ENCODE measurements at regions not wholly inside any gene's neighbourhood (a gene's known extent, or its start where the extent isn't known, plus 50 kb on each side); places are given as distances from the start of the nearest gene placed in this dataset.

DNA sequence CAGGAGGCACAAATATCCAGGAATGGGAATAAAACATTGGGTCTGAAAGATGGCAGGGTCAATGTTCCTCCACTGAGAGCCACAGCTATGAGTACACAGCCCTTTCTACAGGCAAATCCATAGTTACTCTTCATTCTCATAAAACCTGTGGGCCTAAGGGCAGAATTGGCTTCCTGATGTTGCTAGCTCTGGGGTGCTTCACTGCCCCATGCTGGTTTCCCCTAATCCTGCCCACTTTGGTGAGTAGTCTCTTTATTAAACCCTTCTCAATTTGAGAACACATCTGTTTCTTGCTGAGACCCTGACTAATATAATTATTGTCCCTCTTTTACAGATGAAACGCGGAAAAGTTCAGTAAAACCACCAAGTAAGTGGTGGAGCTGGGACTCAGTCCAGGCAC is 66.3 kb upstream of the RAI14 start:
- Histone ChIP-seq H3K4me2 (ENCODE audit: low read length) (no peak overlapping the region), H3K27me3 (ENCODE audit: insufficient read depth, low read depth, low read length) (no peaks in the 10 kb centered on the region), H3K9me2 (ENCODE audit: insufficient read depth, low read length) (no peaks in the 10 kb centered on the region), H3K4me3 (ENCODE audit: low read length) (no peak overlapping the region), H3K9me3 (ENCODE audit: low read length) (no peaks in the 10 kb centered on the region), H3K9ac (ENCODE audit: low read length) (no peak overlapping the region), H3K27ac (ENCODE audit: low read length) (no peak overlapping the region), H2AFZ (ENCODE audit: low read depth, low read length) (no peak overlapping the region), H4K20me1 (ENCODE audit: insufficient read depth) (no peaks in the 10 kb centered on the region), H3K79me2 (replicated peaks; ENCODE audit: insufficient read depth, low read length) (no peaks in the 10 kb centered on the region), H3F3A (ENCODE audit: insufficient read depth, low read length, poor library complexity, severe bottlenecking) (no peaks in the 10 kb centered on the region), H3K36me3 (ENCODE audit: insufficient read depth, low read length) (no peaks in the 10 kb centered on the region)
- no peak for TF ChIP-seq RAD21 (conservative IDR thresholded peaks at IDR 0.05)
- TF ChIP-seq, protein P1, sequence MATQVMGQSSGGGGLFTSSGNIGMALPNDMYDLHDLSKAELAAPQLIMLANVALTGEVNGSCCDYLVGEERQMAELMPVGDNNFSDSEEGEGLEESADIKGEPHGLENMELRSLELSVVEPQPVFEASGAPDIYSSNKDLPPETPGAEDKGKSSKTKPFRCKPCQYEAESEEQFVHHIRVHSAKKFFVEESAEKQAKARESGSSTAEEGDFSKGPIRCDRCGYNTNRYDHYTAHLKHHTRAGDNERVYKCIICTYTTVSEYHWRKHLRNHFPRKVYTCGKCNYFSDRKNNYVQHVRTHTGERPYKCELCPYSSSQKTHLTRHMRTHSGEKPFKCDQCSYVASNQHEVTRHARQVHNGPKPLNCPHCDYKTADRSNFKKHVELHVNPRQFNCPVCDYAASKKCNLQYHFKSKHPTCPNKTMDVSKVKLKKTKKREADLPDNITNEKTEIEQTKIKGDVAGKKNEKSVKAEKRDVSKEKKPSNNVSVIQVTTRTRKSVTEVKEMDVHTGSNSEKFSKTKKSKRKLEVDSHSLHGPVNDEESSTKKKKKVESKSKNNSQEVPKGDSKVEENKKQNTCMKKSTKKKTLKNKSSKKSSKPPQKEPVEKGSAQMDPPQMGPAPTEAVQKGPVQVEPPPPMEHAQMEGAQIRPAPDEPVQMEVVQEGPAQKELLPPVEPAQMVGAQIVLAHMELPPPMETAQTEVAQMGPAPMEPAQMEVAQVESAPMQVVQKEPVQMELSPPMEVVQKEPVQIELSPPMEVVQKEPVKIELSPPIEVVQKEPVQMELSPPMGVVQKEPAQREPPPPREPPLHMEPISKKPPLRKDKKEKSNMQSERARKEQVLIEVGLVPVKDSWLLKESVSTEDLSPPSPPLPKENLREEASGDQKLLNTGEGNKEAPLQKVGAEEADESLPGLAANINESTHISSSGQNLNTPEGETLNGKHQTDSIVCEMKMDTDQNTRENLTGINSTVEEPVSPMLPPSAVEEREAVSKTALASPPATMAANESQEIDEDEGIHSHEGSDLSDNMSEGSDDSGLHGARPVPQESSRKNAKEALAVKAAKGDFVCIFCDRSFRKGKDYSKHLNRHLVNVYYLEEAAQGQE (IDR thresholded peaks at IDR 0.05; ENCODE audit: borderline replicate concordance): no peak
- no peak for TF ChIP-seq POLR2AphosphoS5 (IDR thresholded peaks at IDR 0.05)
- no peak for TF ChIP-seq EZH2 (IDR thresholded peaks at IDR 0.05; ENCODE audit: borderline replicate concordance, insufficient read depth, low read length, poor library complexity, severe bottlenecking)
- TF ChIP-seq MXI1 (conservative IDR thresholded peaks at IDR 0.05; ENCODE audit: poor library complexity, severe bottlenecking): no peak
- TF ChIP-seq TAF1 (IDR thresholded peaks at IDR 0.05; ENCODE audit: low read depth): no peak
- TF ChIP-seq, protein P2, sequence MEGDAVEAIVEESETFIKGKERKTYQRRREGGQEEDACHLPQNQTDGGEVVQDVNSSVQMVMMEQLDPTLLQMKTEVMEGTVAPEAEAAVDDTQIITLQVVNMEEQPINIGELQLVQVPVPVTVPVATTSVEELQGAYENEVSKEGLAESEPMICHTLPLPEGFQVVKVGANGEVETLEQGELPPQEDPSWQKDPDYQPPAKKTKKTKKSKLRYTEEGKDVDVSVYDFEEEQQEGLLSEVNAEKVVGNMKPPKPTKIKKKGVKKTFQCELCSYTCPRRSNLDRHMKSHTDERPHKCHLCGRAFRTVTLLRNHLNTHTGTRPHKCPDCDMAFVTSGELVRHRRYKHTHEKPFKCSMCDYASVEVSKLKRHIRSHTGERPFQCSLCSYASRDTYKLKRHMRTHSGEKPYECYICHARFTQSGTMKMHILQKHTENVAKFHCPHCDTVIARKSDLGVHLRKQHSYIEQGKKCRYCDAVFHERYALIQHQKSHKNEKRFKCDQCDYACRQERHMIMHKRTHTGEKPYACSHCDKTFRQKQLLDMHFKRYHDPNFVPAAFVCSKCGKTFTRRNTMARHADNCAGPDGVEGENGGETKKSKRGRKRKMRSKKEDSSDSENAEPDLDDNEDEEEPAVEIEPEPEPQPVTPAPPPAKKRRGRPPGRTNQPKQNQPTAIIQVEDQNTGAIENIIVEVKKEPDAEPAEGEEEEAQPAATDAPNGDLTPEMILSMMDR (IDR thresholded peaks at IDR 0.05; ENCODE audit: poor library complexity, severe bottlenecking): no peak
- TF ChIP-seq EP300 (conservative IDR thresholded peaks at IDR 0.05; ENCODE audit: poor library complexity, severe bottlenecking): no peak
- TF ChIP-seq SMC3 (conservative IDR thresholded peaks at IDR 0.05; ENCODE audit: poor library complexity): no peak

DNA sequence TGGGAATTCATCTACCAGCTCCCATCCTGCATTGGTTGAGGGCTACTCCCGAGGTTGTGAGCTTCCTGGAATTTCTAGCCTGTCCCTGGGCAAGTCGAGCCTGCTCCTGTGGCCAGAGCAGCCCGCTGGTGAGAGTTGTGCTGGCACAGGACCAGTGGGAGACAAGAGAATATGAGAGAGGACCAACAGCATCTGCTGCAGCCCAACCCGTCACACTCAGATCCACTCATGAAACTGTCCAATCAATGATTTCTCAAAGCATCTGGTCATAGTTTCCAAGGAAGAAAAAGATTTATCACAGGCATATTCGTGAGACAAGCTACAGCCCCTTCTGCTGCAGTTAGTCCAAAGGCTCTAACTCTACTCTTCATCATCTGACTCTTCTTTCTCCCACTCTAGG is 64.4 kb upstream of the RAI14 start:
- H2AFZ ChIP-seq (ENCODE audit: low read depth, low read length): no peak overlapping the region

More for the DNA sequence above, 64.4 kb upstream of the RAI14 start:
- Histone ChIP-seq H3K4me3 (ENCODE audit: low read length) (no peak overlapping the region), H3K9me2 (ENCODE audit: insufficient read depth, low read length) (no peaks in the 10 kb centered on the region), H4K20me1 (ENCODE audit: insufficient read depth) (no peaks in the 10 kb centered on the region), H3K4me2 (ENCODE audit: low read length) (no peak overlapping the region), H3K9me3 (ENCODE audit: low read length) (no peaks in the 10 kb centered on the region), H3K27ac (ENCODE audit: low read length) (no peak overlapping the region), H3F3A (ENCODE audit: insufficient read depth, low read length, poor library complexity, severe bottlenecking) (no peaks in the 10 kb centered on the region), H3K27me3 (ENCODE audit: insufficient read depth, low read depth, low read length) (no peaks in the 10 kb centered on the region), H3K36me3 (ENCODE audit: insufficient read depth, low read length) (no peaks in the 10 kb centered on the region), H3K79me2 (replicated peaks; ENCODE audit: insufficient read depth, low read length) (no peaks in the 10 kb centered on the region), H3K9ac (ENCODE audit: low read length) (no peak overlapping the region)
- TF ChIP-seq EZH2 (IDR thresholded peaks at IDR 0.05; ENCODE audit: borderline replicate concordance, insufficient read depth, low read length, poor library complexity, severe bottlenecking) (no peak), SMC3 (conservative IDR thresholded peaks at IDR 0.05; ENCODE audit: poor library complexity) (no peak), MXI1 (conservative IDR thresholded peaks at IDR 0.05; ENCODE audit: poor library complexity, severe bottlenecking) (no peak), TAF1 (IDR thresholded peaks at IDR 0.05; ENCODE audit: low read depth) (no peak), RAD21 (conservative IDR thresholded peaks at IDR 0.05) (no peak), POLR2AphosphoS5 (IDR thresholded peaks at IDR 0.05) (no peak), EP300 (conservative IDR thresholded peaks at IDR 0.05; ENCODE audit: poor library complexity, severe bottlenecking) (no peak)
- TF ChIP-seq, protein P2 (IDR thresholded peaks at IDR 0.05; ENCODE audit: poor library complexity, severe bottlenecking): no peak
- TF ChIP-seq, protein P1 (IDR thresholded peaks at IDR 0.05; ENCODE audit: borderline replicate concordance): no peak

Measured in neural cell (in vitro differentiated cells).